ENCODE measurements at regions not wholly inside any gene's neighbourhood (a gene's known extent, or its start where the extent isn't known, plus 50 kb on each side); places are given as distances from the start of the nearest gene placed in this dataset.

- TF ChIP-seq EZH2 (IDR thresholded peaks at IDR 0.05; ENCODE audit: low read length) = no peak
- no peaks in the 10 kb centered on the region for H3K9me1 ChIP-seq (ENCODE audit: control insufficient read depth, extremely low read depth, insufficient read depth, low read length)
- H3K4me1 ChIP-seq (ENCODE audit: control insufficient read depth, extremely low read depth, insufficient read depth, low read length) = no peaks in the 10 kb centered on the region
- H3K9ac ChIP-seq (ENCODE audit: control insufficient read depth, extremely low read depth, insufficient read depth, low read length) = no peak overlapping the region
- H3K36me3 ChIP-seq (ENCODE audit: control insufficient read depth in 2 of 2, extremely low read depth in 1 of 2, insufficient read depth in 2 of 2, low read length in 2 of 2) = no peaks in the 10 kb centered on the region
- dilution Hi-C loops (cut with MboI; ENCODE audit: extremely low pct_ligation_motif_present, low sequenced_read_pairs) = no loop called here
- H3K79me2 ChIP-seq (ENCODE audit: control insufficient read depth, insufficient read depth, low read length) = no peaks in the 10 kb centered on the region
- FAIRE-seq (no peak), DNase-seq (ENCODE audit: low read depth, low spot score) (no peak)
- no peak overlapping the region for H3K4me3 ChIP-seq (ENCODE audit: control insufficient read depth in 2 of 3, extremely low read depth in 1 of 3, insufficient read depth in 2 of 3, low read depth in 1 of 3, low read length in 3 of 3)
- no peak overlapping the region for H3K4me2 ChIP-seq (ENCODE audit: control insufficient read depth, extremely low read depth, insufficient read depth, low read depth, low read length)
- H2AFZ ChIP-seq (ENCODE audit: control insufficient read depth, low read length) = no peak overlapping the region
- no peak overlapping the region for H3K27ac ChIP-seq (ENCODE audit: control insufficient read depth, insufficient read depth, low read length)
- H4K20me1 ChIP-seq (ENCODE audit: control insufficient read depth, extremely low read depth, insufficient read depth, low read length) = no peaks in the 10 kb centered on the region
- no peaks in the 10 kb centered on the region for H3K9me3 ChIP-seq (ENCODE audit: control insufficient read depth, low read depth, low read length)
- H3K27me3 ChIP-seq (ENCODE audit: control insufficient read depth, extremely low read depth, insufficient read depth, low read length) = no peaks in the 10 kb centered on the region
Observed at GRCh38 chr21:27023186-27023585, 56.3 kb upstream of the ADAMTS5 start.

- Histone ChIP-seq H3K9me1 (ENCODE audit: control insufficient read depth, extremely low read depth, insufficient read depth, low read length) (no peaks in the 10 kb centered on the region), H3K4me3 (ENCODE audit: control insufficient read depth in 2 of 3, extremely low read depth in 1 of 3, insufficient read depth in 2 of 3, low read depth in 1 of 3, low read length in 3 of 3) (no peak overlapping the region), H3K9me3 (ENCODE audit: control insufficient read depth, low read depth, low read length) (no peaks in the 10 kb centered on the region), H3K4me2 (ENCODE audit: control insufficient read depth, extremely low read depth, insufficient read depth, low read depth, low read length) (no peak overlapping the region), H3K79me2 (ENCODE audit: control insufficient read depth, insufficient read depth, low read length) (no peaks in the 10 kb centered on the region), H3K27me3 (ENCODE audit: control insufficient read depth, extremely low read depth, insufficient read depth, low read length) (no peaks in the 10 kb centered on the region), H2AFZ (ENCODE audit: control insufficient read depth, low read length) (no peak overlapping the region), H3K36me3 (ENCODE audit: control insufficient read depth in 2 of 2, extremely low read depth in 1 of 2, insufficient read depth in 2 of 2, low read length in 2 of 2) (no peaks in the 10 kb centered on the region), H3K27ac (ENCODE audit: control insufficient read depth, insufficient read depth, low read length) (no peak overlapping the region), H3K9ac (ENCODE audit: control insufficient read depth, extremely low read depth, insufficient read depth, low read length) (no peak overlapping the region), H4K20me1 (ENCODE audit: control insufficient read depth, extremely low read depth, insufficient read depth, low read length) (no peaks in the 10 kb centered on the region), H3K4me1 (ENCODE audit: control insufficient read depth, extremely low read depth, insufficient read depth, low read length) (no peaks in the 10 kb centered on the region)
- FAIRE-seq = no peak
- DNase-seq (ENCODE audit: low read depth, low spot score) = no peak
- dilution Hi-C loops (cut with MboI; ENCODE audit: extremely low pct_ligation_motif_present, low sequenced_read_pairs) = no loop called here
- TF ChIP-seq EZH2 (IDR thresholded peaks at IDR 0.05; ENCODE audit: low read length) (no peak), CTCF (optimal IDR thresholded peaks at IDR 0.05 in 1 of 3, IDR thresholded peaks at IDR 0.05 in 1 of 3, conservative IDR thresholded peaks at IDR 0.05 in 1 of 3; ENCODE audit: extremely low read depth in 1 of 3, insufficient read depth in 2 of 3, low read length in 3 of 3) (no peak)
Observed at GRCh38 chr21:27021801-27022200, 54.9 kb upstream of the ADAMTS5 start.

GRCh38 chr21:27021046-27021445, 54.2 kb upstream of the ADAMTS5 start:
- Histone ChIP-seq H3K9me1 (ENCODE audit: control insufficient read depth, extremely low read depth, insufficient read depth, low read length) (no peaks in the 10 kb centered on the region), H3K9me3 (ENCODE audit: control insufficient read depth, low read depth, low read length) (no peaks in the 10 kb centered on the region), H3K79me2 (ENCODE audit: control insufficient read depth, insufficient read depth, low read length) (no peaks in the 10 kb centered on the region), H3K4me3 (ENCODE audit: control insufficient read depth in 2 of 3, extremely low read depth in 1 of 3, insufficient read depth in 2 of 3, low read depth in 1 of 3, low read length in 3 of 3) (no peak overlapping the region), H3K4me2 (ENCODE audit: control insufficient read depth, extremely low read depth, insufficient read depth, low read depth, low read length) (no peak overlapping the region), H3K4me1 (ENCODE audit: control insufficient read depth, extremely low read depth, insufficient read depth, low read length) (no peaks in the 10 kb centered on the region), H3K9ac (ENCODE audit: control insufficient read depth, extremely low read depth, insufficient read depth, low read length) (no peak overlapping the region), H3K36me3 (ENCODE audit: control insufficient read depth in 2 of 2, extremely low read depth in 1 of 2, insufficient read depth in 2 of 2, low read length in 2 of 2) (no peaks in the 10 kb centered on the region), H3K27ac (ENCODE audit: control insufficient read depth, insufficient read depth, low read length) (no peak overlapping the region), H2AFZ (ENCODE audit: control insufficient read depth, low read length) (no peak overlapping the region), H4K20me1 (ENCODE audit: control insufficient read depth, extremely low read depth, insufficient read depth, low read length) (no peaks in the 10 kb centered on the region), H3K27me3 (ENCODE audit: control insufficient read depth, extremely low read depth, insufficient read depth, low read length) (no peaks in the 10 kb centered on the region)
- DNase-seq (ENCODE audit: low read depth, low spot score) = no peak
- no peak for TF ChIP-seq CTCF (optimal IDR thresholded peaks at IDR 0.05 in 1 of 3, IDR thresholded peaks at IDR 0.05 in 1 of 3, conservative IDR thresholded peaks at IDR 0.05 in 1 of 3; ENCODE audit: extremely low read depth in 1 of 3, insufficient read depth in 2 of 3, low read length in 3 of 3)
- no peak for TF ChIP-seq EZH2 (IDR thresholded peaks at IDR 0.05; ENCODE audit: low read length)
- dilution Hi-C loops (cut with MboI; ENCODE audit: extremely low pct_ligation_motif_present, low sequenced_read_pairs) = no loop called here
- FAIRE-seq = no peak
